GM12873 (cell line): ENCODE measurements at regions not wholly inside any gene's neighbourhood (a gene's known extent, or its start where the extent isn't known, plus 50 kb on each side); places are given as distances from the start of the nearest gene placed in this dataset.

ENCODE experiments used
- TF ChIP-seq, protein P1 (sequence below): IDR thresholded peaks from 2 replicates; pipeline ENCODE4 v1.5.1; 2012; ENCODE audit warnings: low read depth, mild to moderate bottlenecking, moderate library complexity, low read length, control low read depth; ENCODE audit not compliant: insufficient read depth; ENCODE audit errors: missing control alignments

- TF ChIP-seq, protein P1, sequence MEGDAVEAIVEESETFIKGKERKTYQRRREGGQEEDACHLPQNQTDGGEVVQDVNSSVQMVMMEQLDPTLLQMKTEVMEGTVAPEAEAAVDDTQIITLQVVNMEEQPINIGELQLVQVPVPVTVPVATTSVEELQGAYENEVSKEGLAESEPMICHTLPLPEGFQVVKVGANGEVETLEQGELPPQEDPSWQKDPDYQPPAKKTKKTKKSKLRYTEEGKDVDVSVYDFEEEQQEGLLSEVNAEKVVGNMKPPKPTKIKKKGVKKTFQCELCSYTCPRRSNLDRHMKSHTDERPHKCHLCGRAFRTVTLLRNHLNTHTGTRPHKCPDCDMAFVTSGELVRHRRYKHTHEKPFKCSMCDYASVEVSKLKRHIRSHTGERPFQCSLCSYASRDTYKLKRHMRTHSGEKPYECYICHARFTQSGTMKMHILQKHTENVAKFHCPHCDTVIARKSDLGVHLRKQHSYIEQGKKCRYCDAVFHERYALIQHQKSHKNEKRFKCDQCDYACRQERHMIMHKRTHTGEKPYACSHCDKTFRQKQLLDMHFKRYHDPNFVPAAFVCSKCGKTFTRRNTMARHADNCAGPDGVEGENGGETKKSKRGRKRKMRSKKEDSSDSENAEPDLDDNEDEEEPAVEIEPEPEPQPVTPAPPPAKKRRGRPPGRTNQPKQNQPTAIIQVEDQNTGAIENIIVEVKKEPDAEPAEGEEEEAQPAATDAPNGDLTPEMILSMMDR = no peak
Measured at GRCh38 chr14:30303350-30303749, 255.6 kb upstream of the G2E3 start.

- TF ChIP-seq, protein P1 = no peak
Measured at GRCh38 chr14:30305346-30305745, 253.6 kb upstream of the G2E3 start.

DNA sequence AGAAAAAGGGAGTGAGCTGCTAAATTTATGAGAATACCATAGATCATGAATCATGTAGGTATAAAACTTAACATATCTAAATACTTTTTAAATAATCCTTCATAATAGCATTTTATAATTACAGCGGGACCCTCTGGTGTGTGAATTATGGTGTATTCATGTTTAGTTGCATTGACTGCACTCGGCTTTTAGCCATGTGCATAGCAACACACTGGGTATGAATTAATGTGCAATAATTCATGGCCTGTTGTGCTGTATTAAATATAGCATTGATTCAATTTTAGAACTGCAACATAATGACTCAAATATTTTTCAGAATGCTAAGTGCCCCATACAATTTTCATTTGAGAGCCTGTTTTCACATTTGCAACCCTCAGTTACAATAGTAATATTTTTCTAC lies 249.6 kb upstream of the G2E3 start:
- TF ChIP-seq, protein P1 = no peak

DNA sequence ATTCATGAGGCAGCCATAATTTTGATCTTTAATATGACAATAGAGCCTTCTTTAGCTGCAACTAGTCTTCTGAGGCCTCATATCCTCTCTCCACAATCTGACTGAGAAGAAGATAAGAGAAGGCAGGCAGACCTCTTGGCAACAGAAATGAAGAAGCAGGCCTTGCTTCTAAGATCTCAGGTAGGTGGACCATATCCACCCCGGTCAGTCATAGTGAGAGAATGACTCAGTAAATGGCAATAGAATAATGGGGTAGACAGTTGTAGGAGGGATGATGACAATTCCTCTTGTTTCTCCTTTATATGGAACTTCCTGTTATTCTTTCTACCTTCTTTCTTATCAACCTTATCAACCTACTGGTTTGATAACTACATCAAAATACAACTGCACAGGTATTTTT lies 246.7 kb upstream of the G2E3 start:
- TF ChIP-seq, protein P1 = no peak

GRCh38 chr14:30317729-30318128 lies 241.2 kb upstream of the G2E3 start:
- TF ChIP-seq, protein P1 = no peak

DNA sequence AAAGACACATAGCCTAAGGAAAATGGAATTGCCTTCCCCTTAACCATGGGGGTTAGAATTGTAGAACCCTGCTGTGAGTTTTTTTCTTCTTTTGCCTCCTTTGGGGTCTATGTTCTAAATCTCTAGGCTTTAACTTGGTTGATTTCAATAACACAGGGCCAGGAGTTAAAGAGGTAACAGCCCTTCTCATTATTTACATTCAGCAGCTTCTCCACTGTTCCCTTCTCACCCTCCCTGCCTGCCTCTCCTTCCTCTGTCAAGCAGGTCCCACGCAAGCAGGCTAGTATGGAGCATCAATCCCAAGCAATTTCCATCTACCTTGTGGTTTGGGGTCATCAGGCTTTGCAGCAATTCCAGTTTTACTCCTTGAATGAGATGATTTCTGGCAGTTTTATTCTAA lies 236.1 kb upstream of the G2E3 start:
- TF ChIP-seq, protein P1 = no peak

DNA sequence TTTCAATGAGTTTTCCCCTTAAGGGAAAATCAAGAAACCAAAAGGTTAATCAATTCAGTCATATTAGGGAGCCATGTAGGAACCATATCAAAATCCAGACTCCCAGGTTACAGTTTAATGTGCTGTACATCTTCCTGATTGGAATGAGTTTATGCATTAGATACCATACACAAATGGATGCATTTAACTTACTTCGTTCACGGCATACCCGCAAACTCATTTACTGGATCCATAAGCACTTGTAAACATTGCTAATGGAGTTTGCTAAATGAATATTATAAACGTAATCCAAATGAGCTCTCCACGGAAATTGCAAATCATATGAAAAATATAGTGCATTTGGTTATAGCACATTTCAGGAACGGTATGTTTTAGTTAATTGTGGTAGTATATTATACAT lies 228.9 kb upstream of the G2E3 start:
- TF ChIP-seq, protein P1 = no peak
